IMR-90 (cell line): ENCODE measurements at regions not wholly inside any gene's neighbourhood (a gene's known extent, or its start where the extent isn't known, plus 50 kb on each side); places are given as distances from the start of the nearest gene placed in this dataset.

Source experiments
- BHLHE40 ChIP-seq: fragments of 150-350 bp; IDR thresholded peaks from 2 replicates; pipeline ENCODE4 v1.6.1; 2016; ENCODE audit warnings: mild to moderate bottlenecking, low read depth, low read length
- CEBPB ChIP-seq: IDR thresholded peaks from 2 replicates; pipeline ENCODE4 v1.6.1; 2012; ENCODE audit warnings: low read depth, low read length, improper control_type of control experiment
- CTCF ChIP-seq: conservative IDR thresholded peaks from 2 replicates; pipeline ENCODE4 v1.5.1; 2012; ENCODE audit warnings: mild to moderate bottlenecking, low read depth, low read length, improper control_type of control experiment
- ELK1 ChIP-seq: fragments of 150-350 bp; IDR thresholded peaks from 2 replicates; pipeline ENCODE4 v1.6.1; 2016; ENCODE audit warnings: low read depth, mild to moderate bottlenecking, low read length, moderate library complexity, borderline replicate concordance
- MAZ ChIP-seq: IDR thresholded peaks from 2 replicates; pipeline ENCODE4 v1.6.1; 2012; ENCODE audit warnings: low read depth, mild to moderate bottlenecking, low read length, improper control_type of control experiment, moderate library complexity, borderline replicate concordance
- POLR2A ChIP-seq: IDR thresholded peaks from 2 replicates; pipeline ENCODE4 v1.6.1; 2012; ENCODE audit warnings: mild to moderate bottlenecking, low read depth, low read length
- RCOR1 ChIP-seq: IDR thresholded peaks from 2 replicates; pipeline ENCODE4 v1.6.1; 2012; ENCODE audit warnings: mild to moderate bottlenecking, low read length, improper control_type of control experiment; ENCODE audit not compliant: insufficient replicate concordance
- RFX5 ChIP-seq: IDR thresholded peaks from 2 replicates; pipeline ENCODE4 v1.8.0; 2012; ENCODE audit warnings: low read depth, mild to moderate bottlenecking, low read length, moderate library complexity
- USF2 ChIP-seq: fragments of 150-350 bp; IDR thresholded peaks from 2 replicates; pipeline ENCODE4 v1.6.1; 2017; ENCODE audit warnings: mild to moderate bottlenecking, antibody characterized with exemption, low read length, low read depth

GRCh38 chr11:109956124-109956793 lies 136.9 kb upstream of the ZC3H12C start:
- no peak for TF ChIP-seq MAZ
- no peak for TF ChIP-seq CTCF
- TF ChIP-seq USF2, result no peak
- TF ChIP-seq RCOR1, result no peak
- no peak for TF ChIP-seq CEBPB
- no peak for TF ChIP-seq POLR2A
- TF ChIP-seq BHLHE40, result no peak
- no peak for TF ChIP-seq ELK1
- no peak for TF ChIP-seq RFX5
